IMR-90 (cell line): ENCODE measurements at regions not wholly inside any gene's neighbourhood (a gene's known extent, or its start where the extent isn't known, plus 50 kb on each side); places are given as distances from the start of the nearest gene placed in this dataset.

ENCODE experiments used
- BHLHE40 ChIP-seq: fragments of 150-350 bp; IDR thresholded peaks from 2 replicates; pipeline ENCODE4 v1.6.1; 2016; ENCODE audit warnings: mild to moderate bottlenecking, low read depth, low read length
- CEBPB ChIP-seq: IDR thresholded peaks from 2 replicates; pipeline ENCODE4 v1.6.1; 2012; ENCODE audit warnings: low read depth, low read length, improper control_type of control experiment
- CHD1 ChIP-seq: IDR thresholded peaks from 2 replicates; pipeline ENCODE4 v1.6.1; 2012; ENCODE audit warnings: low read depth, low read length, improper control_type of control experiment
- CTCF ChIP-seq: conservative IDR thresholded peaks from 2 replicates; pipeline ENCODE4 v1.5.1; 2012; ENCODE audit warnings: mild to moderate bottlenecking, low read depth, low read length, improper control_type of control experiment
- ELK1 ChIP-seq: fragments of 150-350 bp; IDR thresholded peaks from 2 replicates; pipeline ENCODE4 v1.6.1; 2016; ENCODE audit warnings: low read depth, mild to moderate bottlenecking, low read length, moderate library complexity, borderline replicate concordance
- FOS ChIP-seq: fragments of 150-350 bp; IDR thresholded peaks from 2 replicates; pipeline ENCODE4 v1.6.1; 2016; ENCODE audit warnings: low read depth, low read length
- MXI1 ChIP-seq: IDR thresholded peaks from 2 replicates; pipeline ENCODE4 v1.6.1; 2012; ENCODE audit warnings: low read depth, mild to moderate bottlenecking, low read length, moderate library complexity, borderline replicate concordance
- NFE2L2 ChIP-seq: fragments of 150-350 bp; IDR thresholded peaks from 2 replicates; pipeline ENCODE4 v1.6.1; 2016; ENCODE audit warnings: low read depth, mild to moderate bottlenecking, low read length
- POLR2A ChIP-seq: IDR thresholded peaks from 2 replicates; pipeline ENCODE4 v1.6.1; 2012; ENCODE audit warnings: mild to moderate bottlenecking, low read depth, low read length
- RAD21 ChIP-seq: IDR thresholded peaks from 2 replicates; pipeline ENCODE4 v1.6.1; 2012; ENCODE audit warnings: low read length, improper control_type of control experiment
- RCOR1 ChIP-seq: IDR thresholded peaks from 2 replicates; pipeline ENCODE4 v1.6.1; 2012; ENCODE audit warnings: mild to moderate bottlenecking, low read length, improper control_type of control experiment; ENCODE audit not compliant: insufficient replicate concordance
- RFX5 ChIP-seq: IDR thresholded peaks from 2 replicates; pipeline ENCODE4 v1.8.0; 2012; ENCODE audit warnings: low read depth, mild to moderate bottlenecking, low read length, moderate library complexity
- SMC3 ChIP-seq: fragments of 150-350 bp; IDR thresholded peaks from 2 replicates; pipeline ENCODE4 v1.6.1; 2016; ENCODE audit warnings: low read depth, mild to moderate bottlenecking, antibody characterized with exemption, low read length, moderate library complexity
- USF2 ChIP-seq: fragments of 150-350 bp; IDR thresholded peaks from 2 replicates; pipeline ENCODE4 v1.6.1; 2017; ENCODE audit warnings: mild to moderate bottlenecking, antibody characterized with exemption, low read length, low read depth

GRCh38 chr22:22712666-22713365 is 68.4 kb downstream of the GGTLC2 start:
- no peak for TF ChIP-seq CTCF
- TF ChIP-seq CEBPB, result no peak
- TF ChIP-seq POLR2A, result no peak
- no peak for TF ChIP-seq NFE2L2
- no peak for TF ChIP-seq RFX5
- TF ChIP-seq SMC3, result no peak
- no peak for TF ChIP-seq RAD21
- no peak for TF ChIP-seq MXI1
- no peak for TF ChIP-seq USF2
- no peak for TF ChIP-seq RCOR1
- no peak for TF ChIP-seq BHLHE40
- TF ChIP-seq ELK1, result no peak
- no peak for TF ChIP-seq FOS
- no peak for TF ChIP-seq CHD1
